ENCODE measurements at regions not wholly inside any gene's neighbourhood (a gene's known extent, or its start where the extent isn't known, plus 50 kb on each side); places are given as distances from the start of the nearest gene placed in this dataset.

- TF ChIP-seq, protein P1, sequence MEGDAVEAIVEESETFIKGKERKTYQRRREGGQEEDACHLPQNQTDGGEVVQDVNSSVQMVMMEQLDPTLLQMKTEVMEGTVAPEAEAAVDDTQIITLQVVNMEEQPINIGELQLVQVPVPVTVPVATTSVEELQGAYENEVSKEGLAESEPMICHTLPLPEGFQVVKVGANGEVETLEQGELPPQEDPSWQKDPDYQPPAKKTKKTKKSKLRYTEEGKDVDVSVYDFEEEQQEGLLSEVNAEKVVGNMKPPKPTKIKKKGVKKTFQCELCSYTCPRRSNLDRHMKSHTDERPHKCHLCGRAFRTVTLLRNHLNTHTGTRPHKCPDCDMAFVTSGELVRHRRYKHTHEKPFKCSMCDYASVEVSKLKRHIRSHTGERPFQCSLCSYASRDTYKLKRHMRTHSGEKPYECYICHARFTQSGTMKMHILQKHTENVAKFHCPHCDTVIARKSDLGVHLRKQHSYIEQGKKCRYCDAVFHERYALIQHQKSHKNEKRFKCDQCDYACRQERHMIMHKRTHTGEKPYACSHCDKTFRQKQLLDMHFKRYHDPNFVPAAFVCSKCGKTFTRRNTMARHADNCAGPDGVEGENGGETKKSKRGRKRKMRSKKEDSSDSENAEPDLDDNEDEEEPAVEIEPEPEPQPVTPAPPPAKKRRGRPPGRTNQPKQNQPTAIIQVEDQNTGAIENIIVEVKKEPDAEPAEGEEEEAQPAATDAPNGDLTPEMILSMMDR (IDR thresholded peaks at IDR 0.05; ENCODE audit: low read depth, low read length), result no peak
- no peak for TF ChIP-seq POLR2A (IDR thresholded peaks at IDR 0.05; ENCODE audit: extremely low read depth, insufficient read length)
These were observed 690.7 kb downstream of the TUSC7 start for GRCh38 chr3:117400303-117400702.
